Tibial nerve (tissue), 4 donors: ENCODE measurements at regions not wholly inside any gene's neighbourhood (a gene's known extent, or its start where the extent isn't known, plus 50 kb on each side); places are given as distances from the start of the nearest gene placed in this dataset.

ENCODE experiments used
- DNase-seq, 2 donors: peaks; one replicate each; pipeline ENCODE4 v3.0.0-alpha.2; 2019; ENCODE audit warnings: low spot score in 2 of 2
- H3K27ac ChIP-seq, 4 donors: fragments of 200-600 bp; sonication (generic) in 3 of 4; one replicate each; pipeline ENCODE4 v1.5.1; 2017 to 2019; ENCODE audit warnings: mild to moderate bottlenecking in 1 of 4
- H3K27me3 ChIP-seq, 2 donors: fragments of 200-600 bp; sonication (generic) in 1 of 2; one replicate each; pipeline versions ENCODE4 v1.5.1 to v1.6.0; 2017 to 2019
- H3K36me3 ChIP-seq, 3 donors: fragments of 200-600 bp; sonication (generic); one replicate each; pipeline ENCODE4 v1.5.1; 2018 to 2019
- H3K4me1 ChIP-seq, 4 donors: fragments of 200-600 bp; sonication (generic) in 3 of 4; one replicate each; pipeline ENCODE4 v1.5.1; 2017 to 2019
- H3K4me3 ChIP-seq, 4 donors: fragments of 200-600 bp; sonication (generic) in 3 of 4; one replicate each; pipeline ENCODE4 v1.5.1; 2017 to 2019; ENCODE audit warnings: mild to moderate bottlenecking in 1 of 4, moderate library complexity in 1 of 4
- H3K9me3 ChIP-seq, 4 donors: fragments of 200-600 bp; sonication (generic) in 3 of 4; one replicate each; pipeline ENCODE4 v1.5.1; 2017 to 2019
- CTCF ChIP-seq, 5 experiments: fragments of 200-600 bp in 3 of 5; fragments of 450-650 bp in 2 of 5; sonication (generic) in 3 of 5; IDR thresholded peaks; one replicate each; pipeline ENCODE4 v1.5.1; 2016 to 2019; ENCODE audit warnings: antibody characterized with exemption in 5 of 5, mild to moderate bottlenecking in 3 of 5, moderate library complexity in 2 of 5
- EP300 ChIP-seq, 2 donors: sonication (generic); formaldehyde crosslinking; IDR thresholded peaks; one replicate each; pipeline ENCODE4 v1.6.1; 2017; ENCODE audit warnings: antibody characterized with exemption in 2 of 2, mild to moderate bottlenecking in 1 of 2
- POLR2A ChIP-seq, 2 donors: fragments of 450-650 bp; IDR thresholded peaks; one replicate each; pipeline ENCODE4 v1.6.1; 2017; ENCODE audit warnings: antibody characterized with exemption in 2 of 2, mild to moderate bottlenecking in 2 of 2, moderate library complexity in 2 of 2
- WGBS, 2 donors: methylation state at CpG; one replicate each; pipeline ENCODE4 v1.1.5; 2018; 5-methylcytosine and 5-hydroxymethylcytosine counted together

GRCh38 chr11:31995032-31995431 is 95.8 kb upstream of the RCN1 start:
- 67 to 73% methylated on average over 7 of the region's 7 CpGs for WGBS, 2 donors
- H3K36me3 ChIP-seq: no peaks in the 10 kb centered on the region
- no peak for TF ChIP-seq CTCF (IDR thresholded peaks at IDR 0.05)
- no peak for TF ChIP-seq EP300 (IDR thresholded peaks at IDR 0.05)
- TF ChIP-seq POLR2A (IDR thresholded peaks at IDR 0.05): no peak
- no peak overlapping the region for H3K4me3 ChIP-seq
- no peak overlapping the region for H3K27ac ChIP-seq
- no peaks in the 10 kb centered on the region for H3K9me3 ChIP-seq
- no peak for DNase-seq
- H3K4me1 ChIP-seq: no peaks in the 10 kb centered on the region
- no peaks in the 10 kb centered on the region for H3K27me3 ChIP-seq

- peaks cover 0 to 35% of the 10 kb centered on the region in 2 donors for H3K27me3 ChIP-seq
- no peaks in the 10 kb centered on the region for H3K36me3 ChIP-seq
- DNase-seq: no peak
- peaks cover 0 to 8% (median 0%) of the 10 kb centered on the region in 4 donors for H3K4me1 ChIP-seq
- no peak overlapping the region for H3K4me3 ChIP-seq
- peaks cover 0 to 5% (median 0%) of the 10 kb centered on the region in 4 donors for H3K9me3 ChIP-seq
- H3K27ac ChIP-seq: no peak overlapping the region
- 18 to 32% methylated on average over 24 to 38 of the region's 64 CpGs for WGBS, 2 donors
- TF ChIP-seq CTCF (IDR thresholded peaks at IDR 0.05) (no peak), POLR2A (IDR thresholded peaks at IDR 0.05) (no peak), EP300 (IDR thresholded peaks at IDR 0.05) (no peak)
Observed at GRCh38 chr11:31987118-31988005, 103.5 kb upstream of the RCN1 start.

GRCh38 chr11:31986201-31986889 is 104.5 kb upstream of the RCN1 start:
- DNase-seq: no peak
- WGBS, 2 donors: 59 to 60% methylated on average over 10 of the region's 10 CpGs
- peaks cover 0 to 8% (median 0%) of the 10 kb centered on the region in 4 donors for H3K4me1 ChIP-seq
- H3K27ac ChIP-seq: peak overlapping the region in 1 of 4 donors; percentile 32
- TF ChIP-seq CTCF (IDR thresholded peaks at IDR 0.05) (no peak), EP300 (IDR thresholded peaks at IDR 0.05) (no peak), POLR2A (IDR thresholded peaks at IDR 0.05) (no peak)
- H3K4me3 ChIP-seq: no peak overlapping the region
- peaks cover 0 to 10% (median 0%) of the 10 kb centered on the region in 4 donors for H3K9me3 ChIP-seq
- no peaks in the 10 kb centered on the region for H3K36me3 ChIP-seq
- peaks cover 0 to 35% of the 10 kb centered on the region in 2 donors for H3K27me3 ChIP-seq

- no peaks in the 10 kb centered on the region for H3K4me1 ChIP-seq
- H3K4me3 ChIP-seq: no peak overlapping the region
- 67 to 89% methylated on average over 1 of the region's 1 CpG for WGBS, 2 donors
- H3K27ac ChIP-seq: no peak overlapping the region
- H3K27me3 ChIP-seq: peaks cover 0 to 10% of the 10 kb centered on the region in 2 donors
- no peaks in the 10 kb centered on the region for H3K36me3 ChIP-seq
- DNase-seq: no peak
- H3K9me3 ChIP-seq: peaks cover 0 to 8% (median 0%) of the 10 kb centered on the region in 4 donors
- TF ChIP-seq EP300 (IDR thresholded peaks at IDR 0.05): no peak
- TF ChIP-seq POLR2A (IDR thresholded peaks at IDR 0.05): no peak
- no peak for TF ChIP-seq CTCF (IDR thresholded peaks at IDR 0.05)
Observed at GRCh38 chr11:31981457-31981856, 109.4 kb upstream of the RCN1 start.

- Histone ChIP-seq H3K4me3 (no peak overlapping the region), H3K36me3 (no peaks in the 10 kb centered on the region), H3K27ac (no peak overlapping the region), H3K4me1 (no peaks in the 10 kb centered on the region), H3K9me3 (peaks cover 0 to 6% (median 0%) of the 10 kb centered on the region in 4 donors), H3K27me3 (no peaks in the 10 kb centered on the region)
- WGBS, 2 donors: 32 to 34% methylated on average over 4 of the region's 4 CpGs
- no peak for DNase-seq
- TF ChIP-seq CTCF (IDR thresholded peaks at IDR 0.05): no peak
- TF ChIP-seq EP300 (IDR thresholded peaks at IDR 0.05): no peak
- no peak for TF ChIP-seq POLR2A (IDR thresholded peaks at IDR 0.05)
Observed at GRCh38 chr11:31977343-31977742, 113.5 kb upstream of the RCN1 start.
